ENCODE measurements at regions not wholly inside any gene's neighbourhood (a gene's known extent, or its start where the extent isn't known, plus 50 kb on each side); places are given as distances from the start of the nearest gene placed in this dataset.
"Not testable (repeated sequence)": the region's sequence is repeated elsewhere in the genome, so short reads cannot be mapped to it uniquely, and the experiment has no call there.

DNA sequence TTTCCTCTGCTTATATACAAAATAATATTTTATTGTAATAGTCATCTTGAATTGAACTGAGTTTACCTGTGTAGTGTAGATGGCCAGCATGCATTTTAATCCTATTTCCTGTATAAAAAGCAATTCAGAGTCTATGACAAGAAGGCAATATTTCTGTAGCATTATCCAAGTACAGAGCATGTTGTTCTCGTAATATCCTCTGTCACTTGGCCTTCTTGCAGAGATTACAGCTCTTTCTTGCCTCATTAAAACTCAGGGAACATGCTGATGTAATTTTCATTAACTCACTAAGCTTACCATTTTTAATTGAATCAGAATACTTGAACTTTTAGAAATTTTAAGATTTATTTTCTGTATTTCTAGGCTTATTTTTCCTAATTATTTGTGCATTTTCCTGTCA lies 203.3 kb upstream of the AGTR1 start:
- no peak overlapping the region for H3K27ac ChIP-seq
- ChIA-PET POLR2A (ENCODE audit: low non-redundant PET) (no interaction called here), CTCF (no interaction called here)
- DNase-seq (ENCODE audit: low spot score), result no peak
- TF ChIP-seq, protein P1, sequence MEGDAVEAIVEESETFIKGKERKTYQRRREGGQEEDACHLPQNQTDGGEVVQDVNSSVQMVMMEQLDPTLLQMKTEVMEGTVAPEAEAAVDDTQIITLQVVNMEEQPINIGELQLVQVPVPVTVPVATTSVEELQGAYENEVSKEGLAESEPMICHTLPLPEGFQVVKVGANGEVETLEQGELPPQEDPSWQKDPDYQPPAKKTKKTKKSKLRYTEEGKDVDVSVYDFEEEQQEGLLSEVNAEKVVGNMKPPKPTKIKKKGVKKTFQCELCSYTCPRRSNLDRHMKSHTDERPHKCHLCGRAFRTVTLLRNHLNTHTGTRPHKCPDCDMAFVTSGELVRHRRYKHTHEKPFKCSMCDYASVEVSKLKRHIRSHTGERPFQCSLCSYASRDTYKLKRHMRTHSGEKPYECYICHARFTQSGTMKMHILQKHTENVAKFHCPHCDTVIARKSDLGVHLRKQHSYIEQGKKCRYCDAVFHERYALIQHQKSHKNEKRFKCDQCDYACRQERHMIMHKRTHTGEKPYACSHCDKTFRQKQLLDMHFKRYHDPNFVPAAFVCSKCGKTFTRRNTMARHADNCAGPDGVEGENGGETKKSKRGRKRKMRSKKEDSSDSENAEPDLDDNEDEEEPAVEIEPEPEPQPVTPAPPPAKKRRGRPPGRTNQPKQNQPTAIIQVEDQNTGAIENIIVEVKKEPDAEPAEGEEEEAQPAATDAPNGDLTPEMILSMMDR (conservative IDR thresholded peaks at IDR 0.05; ENCODE audit: low read depth), result no peak

DNA sequence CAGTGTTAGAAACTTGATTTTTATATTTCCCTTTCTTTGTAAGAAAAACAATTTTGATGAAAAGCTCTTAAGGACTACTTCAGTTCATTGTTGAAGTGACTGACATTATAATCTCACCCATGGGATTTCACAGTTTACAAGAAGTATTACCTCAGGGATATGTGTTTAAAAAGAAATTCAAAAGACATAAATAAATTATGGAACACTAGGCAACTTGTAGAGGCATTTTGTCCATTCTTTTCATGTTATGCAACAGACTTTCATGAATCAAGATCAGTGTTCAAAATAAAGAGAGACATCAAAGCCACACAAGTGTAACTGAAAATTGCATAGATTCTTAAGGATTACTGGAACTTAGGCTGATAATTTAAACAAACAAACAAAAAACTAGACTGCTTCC lies 196.8 kb upstream of the AGTR1 start:
- no peak for DNase-seq (ENCODE audit: low spot score)
- POLR2A ChIA-PET (ENCODE audit: low non-redundant PET), result no interaction called here
- H3K27ac ChIP-seq, result no peak overlapping the region
- TF ChIP-seq, protein P1 (conservative IDR thresholded peaks at IDR 0.05; ENCODE audit: low read depth), result no peak
- CTCF ChIA-PET, result no interaction called here

DNA sequence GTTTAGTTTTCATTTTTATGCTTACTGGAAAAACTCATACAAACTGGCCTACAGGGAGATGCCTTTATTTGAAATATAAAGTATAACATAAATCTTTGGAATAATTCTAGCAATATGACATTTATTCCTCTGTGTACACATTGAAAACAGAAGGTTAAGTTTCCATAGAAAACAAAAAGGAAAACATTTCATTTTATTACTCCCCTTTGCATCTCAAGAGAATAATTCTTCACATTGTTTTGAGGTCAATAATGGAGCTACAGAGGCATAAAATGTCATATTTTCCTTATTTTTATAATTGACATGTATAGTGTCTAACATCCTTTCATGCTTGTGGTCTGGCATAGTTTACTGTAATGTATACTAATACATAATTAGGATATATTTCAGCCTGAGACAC lies 187.6 kb upstream of the AGTR1 start:
- no peak overlapping the region for H3K27ac ChIP-seq
- TF ChIP-seq, protein P1 (conservative IDR thresholded peaks at IDR 0.05; ENCODE audit: low read depth), result no peak
- ChIA-PET POLR2A (ENCODE audit: low non-redundant PET) (no interaction called here), CTCF (no interaction called here)
- DNase-seq (ENCODE audit: low spot score), result no peak

DNA sequence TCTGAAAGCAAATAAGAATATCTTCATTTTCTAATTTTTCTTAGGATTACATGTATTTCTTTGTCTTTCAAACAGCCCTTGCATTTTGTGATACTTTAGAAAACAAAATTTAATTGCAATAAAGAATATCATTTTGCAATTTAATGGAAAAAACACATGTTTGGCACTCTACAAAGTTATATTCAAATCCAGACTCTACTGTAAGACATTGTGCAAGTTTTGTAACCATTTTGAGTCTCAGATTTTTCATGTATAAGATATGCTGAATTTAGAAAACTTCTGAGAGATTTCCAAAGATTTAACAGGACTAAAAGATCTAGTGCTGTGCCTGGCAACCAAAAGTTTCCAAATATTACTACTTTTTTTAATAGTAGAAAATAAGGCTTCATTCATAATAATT lies 187.1 kb upstream of the AGTR1 start:
- H3K27ac ChIP-seq, result no peak overlapping the region
- ChIA-PET CTCF (no interaction called here), POLR2A (ENCODE audit: low non-redundant PET) (no interaction called here)
- TF ChIP-seq, protein P1 (conservative IDR thresholded peaks at IDR 0.05; ENCODE audit: low read depth), result no peak
- no peak for DNase-seq (ENCODE audit: low spot score)

DNA sequence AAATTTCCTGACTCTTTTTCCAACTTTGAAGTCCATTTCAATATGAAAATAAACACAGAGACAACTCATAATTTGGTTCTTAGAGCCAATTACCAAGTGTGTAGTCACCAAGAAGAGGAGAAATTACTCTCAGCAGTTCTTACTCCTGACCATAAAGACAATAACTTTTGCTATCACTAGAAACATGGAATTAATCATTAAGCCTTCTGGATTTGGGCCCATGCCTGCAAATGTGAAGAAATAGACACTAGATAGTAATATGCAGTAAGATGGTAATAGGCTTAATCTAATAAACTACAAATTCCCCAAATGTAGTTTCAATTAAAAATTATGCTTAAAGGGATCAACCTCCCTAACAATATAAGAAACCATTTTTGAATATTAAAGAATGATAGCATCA lies 185.1 kb upstream of the AGTR1 start:
- TF ChIP-seq, protein P1 (conservative IDR thresholded peaks at IDR 0.05; ENCODE audit: low read depth), result no peak
- CTCF ChIA-PET, result no interaction called here

DNA sequence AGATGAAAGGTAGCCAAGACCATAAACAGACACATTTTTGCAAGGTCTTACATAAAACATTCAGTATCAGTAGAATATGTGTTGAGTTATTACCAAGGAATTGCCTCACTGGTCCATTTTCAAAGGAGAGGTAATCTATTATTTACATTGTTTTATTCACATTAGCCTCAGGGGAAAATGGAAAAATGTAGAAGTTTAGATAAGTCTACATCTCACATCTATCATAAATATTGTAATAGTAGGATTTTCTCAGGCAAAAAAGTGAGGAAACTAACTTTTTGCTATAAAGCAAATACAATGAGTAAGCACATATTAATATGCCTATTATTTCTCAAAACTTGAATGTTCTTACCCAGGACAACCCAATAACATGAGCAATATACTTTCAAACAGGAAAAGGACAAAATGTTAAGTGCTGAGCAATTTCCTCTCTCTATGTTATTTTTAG lies 184.6 kb upstream of the AGTR1 start:
- TF ChIP-seq, protein P1 (conservative IDR thresholded peaks at IDR 0.05; ENCODE audit: low read depth), result no peak
- H3K27ac ChIP-seq, result no peak overlapping the region
- no peak for DNase-seq (ENCODE audit: low spot score)
- CTCF ChIA-PET, result no interaction called here
- POLR2A ChIA-PET (ENCODE audit: low non-redundant PET), result no interaction called here

More for the DNA sequence above, 185.1 kb upstream of the AGTR1 start:
- POLR2A ChIA-PET (ENCODE audit: low non-redundant PET), result no interaction called here
- H3K27ac ChIP-seq, result no peak overlapping the region
- no peak for DNase-seq (ENCODE audit: low spot score)

DNA sequence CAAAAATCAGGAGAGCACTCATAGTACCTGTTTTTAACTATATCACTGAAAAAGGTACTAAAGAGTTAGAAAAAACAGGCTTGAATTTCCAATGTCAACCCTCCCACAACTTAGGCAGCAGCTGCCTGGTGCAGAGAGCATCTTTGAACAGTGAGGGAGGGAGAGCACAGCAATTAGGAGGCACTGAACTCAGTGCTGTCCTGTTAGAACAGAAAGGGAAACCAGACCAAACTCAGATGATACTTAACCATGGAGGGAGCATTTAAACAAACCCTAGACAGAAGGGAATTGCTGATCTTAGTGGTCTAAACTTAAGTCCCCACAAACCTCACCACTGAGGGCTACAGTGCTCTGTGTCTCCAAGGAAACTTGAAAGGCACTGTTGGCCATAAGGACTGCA lies 179.2 kb upstream of the AGTR1 start:
- no peak for DNase-seq (ENCODE audit: low spot score)
- ChIA-PET POLR2A (ENCODE audit: low non-redundant PET) (no interaction called here), CTCF (no interaction called here)
- H3K27ac ChIP-seq, result no peak overlapping the region
- TF ChIP-seq, protein P1 (conservative IDR thresholded peaks at IDR 0.05; ENCODE audit: low read depth), result no peak

DNA sequence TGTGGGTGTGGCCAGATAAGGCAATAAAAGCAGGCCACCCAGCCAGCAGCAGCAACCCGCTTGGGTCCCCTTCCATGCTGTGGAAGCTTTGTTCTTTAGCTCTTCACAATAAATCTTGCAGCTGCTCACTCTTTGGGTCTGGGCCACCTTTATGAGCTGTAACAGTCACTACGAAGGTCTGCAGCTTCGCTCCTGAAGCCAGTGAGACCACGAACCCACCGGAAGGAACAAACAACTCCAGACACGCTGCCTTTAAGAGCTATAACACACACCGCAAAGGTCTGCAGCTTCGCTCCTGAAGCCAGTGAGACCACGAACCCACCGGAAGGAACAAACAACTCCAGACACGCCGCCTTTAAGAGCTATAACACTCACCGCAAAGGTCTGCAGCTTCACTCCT lies 172.1 kb upstream of the AGTR1 start:
- CTCF ChIA-PET, result interaction anchor here (0.6 to 0.7 kb wide), 2 partner anchors 29 to 830 kb away, joined by 3 to 7 read pairs; no protein-coding TSS in a partner anchor
- H3K27ac ChIP-seq; POLR2A ChIA-PET (ENCODE audit: low non-redundant PET); DNase-seq (ENCODE audit: low spot score): not testable (repeated sequence)

All from RWPE1 (cell line).